ENCODE measurements at regions not wholly inside any gene's neighbourhood (a gene's known extent, or its start where the extent isn't known, plus 50 kb on each side); places are given as distances from the start of the nearest gene placed in this dataset.

DNA sequence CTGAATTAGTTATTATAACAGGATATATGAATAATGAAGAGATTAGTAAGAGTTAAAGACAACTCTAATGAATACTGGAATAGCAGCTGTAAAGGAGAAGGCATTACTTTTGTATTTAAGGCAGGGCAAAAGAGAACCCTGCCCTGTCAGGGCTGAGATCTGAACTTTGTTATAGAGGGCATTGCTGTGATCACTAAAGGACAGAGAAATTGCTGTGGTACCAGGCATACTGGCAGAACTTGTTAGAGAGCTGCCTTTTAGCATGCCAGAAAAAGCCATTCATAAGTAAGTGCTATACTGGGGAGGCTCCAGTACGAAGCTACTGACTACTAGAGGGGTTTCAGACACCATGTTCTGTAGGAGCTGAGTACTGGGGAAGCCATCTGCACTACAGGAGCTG, 481.8 kb downstream of the SEMA3D start (continued):
- TF ChIP-seq FOSL1 (IDR thresholded peaks at IDR 0.05; ENCODE audit: low read depth) (no peak), CBX3 (IDR thresholded peaks at IDR 0.05; ENCODE audit: low read depth) (no peak), ELF1 (IDR thresholded peaks at IDR 0.05; ENCODE audit: borderline replicate concordance, low read depth) (no peak), TCF7L2 (IDR thresholded peaks at IDR 0.05; ENCODE audit: borderline replicate concordance, extremely low read depth, insufficient read depth, insufficient read length) (no peak)

DNA sequence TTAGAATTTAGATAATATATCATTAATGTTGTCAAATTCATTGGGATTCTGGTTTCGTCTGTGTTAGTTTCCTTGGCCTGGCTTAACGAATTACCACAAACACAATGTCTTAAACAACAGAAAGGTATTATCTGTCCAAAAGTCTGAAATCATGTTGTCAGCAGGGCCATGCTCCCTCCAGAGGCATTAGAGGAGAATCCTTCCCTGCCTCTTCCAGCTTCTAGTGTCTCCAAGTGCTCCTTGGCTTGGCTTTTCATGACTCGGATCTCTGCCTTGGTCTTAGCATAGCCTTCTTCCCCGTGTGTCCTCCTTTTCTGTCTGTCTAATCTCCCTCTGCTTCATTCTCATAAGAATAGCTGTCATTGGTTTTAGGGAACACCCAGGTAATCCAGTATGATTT, 482.5 kb downstream of the SEMA3D start:
- Histone ChIP-seq H3K4me1 (ENCODE audit: control insufficient read depth in 1 of 2, insufficient read depth in 2 of 2, low read length in 2 of 2) (peaks cover 8 to 28% of the 10 kb centered on the region in 2 experiments), H3K9me2 (ENCODE audit: insufficient read depth) (no peaks in the 10 kb centered on the region), H3K79me2 (ENCODE audit: insufficient read depth, low read length) (no peaks in the 10 kb centered on the region), H4K20me1 (ENCODE audit: insufficient read depth) (no peaks in the 10 kb centered on the region), H3K4me2 (ENCODE audit: low read length) (no peak overlapping the region), H2AFZ (ENCODE audit: low read depth, low read length, poor library complexity, severe bottlenecking) (no peak overlapping the region), H3K27ac (ENCODE audit: low read depth, low read length) (no peak overlapping the region), H3K4me3 (replicated peaks in 1 of 2; ENCODE audit: low read depth in 1 of 2, low read length in 2 of 2) (no peak overlapping the region), H3K9ac (ENCODE audit: low read length) (no peak overlapping the region), H3K36me3 (ENCODE audit: control insufficient read depth in 1 of 2, insufficient read depth in 2 of 2, low read length in 2 of 2) (no peaks in the 10 kb centered on the region), H3K9me3 (ENCODE audit: control insufficient read depth in 1 of 2, insufficient read depth in 1 of 2, low read depth in 1 of 2, low read length in 2 of 2) (no peaks in the 10 kb centered on the region), H3K27me3 (ENCODE audit: insufficient read depth, low read length) (no peaks in the 10 kb centered on the region)
- POLR2A ChIA-PET, result no interaction called here
- DNase-seq (ENCODE audit: low read depth, low spot score) (no peak), ATAC-seq (no peak)
- BruUV-seq (replicated peaks), result no TSS peak
- CTCF ChIA-PET, result no interaction called here
- TF ChIP-seq SP1 (IDR thresholded peaks at IDR 0.05; ENCODE audit: low read depth), result no peak
- TF ChIP-seq ZNF274 (IDR thresholded peaks at IDR 0.05; ENCODE audit: low read depth, low read length), result no peak
- no peak for TF ChIP-seq SRF (IDR thresholded peaks at IDR 0.05; ENCODE audit: low read depth)
- RAD21 ChIA-PET (ENCODE audit: low non-redundant PET in 1 of 2, low total read pairs in 2 of 2, uncharacterized antibody in 2 of 2, unreplicated experiment in 2 of 2), result no interaction called here
- intact Hi-C loops (cut with micrococcal nuclease), result no loop called here

DNA sequence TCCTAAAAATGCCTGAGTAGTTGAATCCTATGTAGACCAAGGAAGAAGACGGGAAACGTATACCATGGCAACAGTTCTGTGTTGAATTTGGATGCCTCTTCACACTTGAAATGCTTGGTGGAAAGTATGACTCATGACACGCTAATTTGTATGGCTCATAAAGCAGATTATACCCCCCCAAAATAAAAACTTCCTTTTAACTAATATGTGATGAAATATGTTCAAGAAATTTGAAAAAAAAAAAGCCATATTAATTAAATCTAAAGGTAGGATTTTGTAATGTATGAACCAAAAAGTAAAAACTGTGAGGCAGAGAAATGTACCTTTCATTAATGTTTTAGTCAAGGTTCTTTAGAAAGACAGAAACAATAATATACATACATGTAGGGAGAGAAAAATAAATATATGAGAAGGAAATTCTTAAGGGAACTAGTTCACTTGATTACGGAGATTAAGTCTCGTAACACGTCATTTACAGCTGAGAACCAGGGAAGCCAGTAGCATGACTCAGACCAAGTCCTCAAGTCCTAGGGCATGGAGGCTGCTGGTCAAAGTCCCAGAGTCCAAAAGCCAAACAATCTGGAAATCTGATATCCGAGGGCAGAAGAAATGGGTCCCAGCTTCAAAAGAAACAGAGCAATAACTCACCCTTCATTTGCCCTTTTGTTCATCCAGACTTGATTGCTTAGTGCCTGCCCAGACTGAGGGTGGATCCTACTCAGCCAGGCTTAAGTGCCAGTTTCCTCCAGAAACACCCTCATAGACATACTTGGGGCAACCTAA, 485.1 kb downstream of the SEMA3D start:
- Histone ChIP-seq H3K4me2 (ENCODE audit: low read length) (peak overlapping the region; percentile 64), H3K27ac (ENCODE audit: low read depth, low read length) (no peak overlapping the region), H3K9ac (ENCODE audit: low read length) (peak overlapping the region; percentile 36), H3K9me2 (ENCODE audit: insufficient read depth) (no peaks in the 10 kb centered on the region), H3K36me3 (ENCODE audit: control insufficient read depth in 1 of 2, insufficient read depth in 2 of 2, low read length in 2 of 2) (no peaks in the 10 kb centered on the region), H3K27me3 (ENCODE audit: insufficient read depth, low read length) (no peaks in the 10 kb centered on the region), H2AFZ (ENCODE audit: low read depth, low read length, poor library complexity, severe bottlenecking) (peak overlapping the region; percentile 83), H3K4me1 (ENCODE audit: control insufficient read depth in 1 of 2, insufficient read depth in 2 of 2, low read length in 2 of 2) (peaks cover 8 to 28% of the 10 kb centered on the region in 2 experiments), H4K20me1 (ENCODE audit: insufficient read depth) (no peaks in the 10 kb centered on the region), H3K79me2 (ENCODE audit: insufficient read depth, low read length) (no peaks in the 10 kb centered on the region), H3K9me3 (ENCODE audit: control insufficient read depth in 1 of 2, insufficient read depth in 1 of 2, low read depth in 1 of 2, low read length in 2 of 2) (no peaks in the 10 kb centered on the region), H3K4me3 (replicated peaks in 1 of 2; ENCODE audit: low read depth in 1 of 2, low read length in 2 of 2) (peak overlapping the region in 1 of 2 experiments; percentile 27; a peak in 2 of 4 replicates)
- intact Hi-C loops (cut with micrococcal nuclease), result no loop called here
- ChIA-PET RAD21 (ENCODE audit: low non-redundant PET in 1 of 2, low total read pairs in 2 of 2, uncharacterized antibody in 2 of 2, unreplicated experiment in 2 of 2) (no interaction called here), POLR2A (no interaction called here), CTCF (no interaction called here)
- ATAC-seq (peak; percentile 94), DNase-seq (ENCODE audit: low read depth, low spot score) (peak; percentile 94)
- TF ChIP-seq EZH2phosphoT487 (IDR thresholded peaks at IDR 0.05; ENCODE audit: borderline replicate concordance) (no peak), CBX3 (IDR thresholded peaks at IDR 0.05; ENCODE audit: low read depth) (peak; percentile 57; the same call in 1 of the 2 replicates), TCF7L2 (IDR thresholded peaks at IDR 0.05; ENCODE audit: borderline replicate concordance, extremely low read depth, insufficient read depth, insufficient read length) (peak; percentile 72), FOSL1 (IDR thresholded peaks at IDR 0.05; ENCODE audit: low read depth) (peak; percentile 82), SP1 (IDR thresholded peaks at IDR 0.05; ENCODE audit: low read depth) (peak; percentile 63; the same call in 1 of the 2 replicates), JUND (IDR thresholded peaks at IDR 0.05) (peak; percentile 80), SRF (IDR thresholded peaks at IDR 0.05; ENCODE audit: low read depth) (no peak)
- TF ChIP-seq, protein P1, sequence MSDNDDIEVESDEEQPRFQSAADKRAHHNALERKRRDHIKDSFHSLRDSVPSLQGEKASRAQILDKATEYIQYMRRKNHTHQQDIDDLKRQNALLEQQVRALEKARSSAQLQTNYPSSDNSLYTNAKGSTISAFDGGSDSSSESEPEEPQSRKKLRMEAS (IDR thresholded peaks at IDR 0.05), result peak; percentile 37; the same call in 1 of the 2 replicates
- BruUV-seq (replicated peaks), result no TSS peak

Data from HCT116 (cell line).